Heart left ventricle (tissue), 16 donors: ENCODE measurements at regions not wholly inside any gene's neighbourhood (a gene's known extent, or its start where the extent isn't known, plus 50 kb on each side); places are given as distances from the start of the nearest gene placed in this dataset.
A peak's percentile ranks its signal among the peaks of the same experiment; 100 is the strongest.

Experiments used
- ATAC-seq, 4 donors: fragments of 200-7000 bp; cut with Tn5 transposase; one replicate each; pipeline ENCODE4 v1.9.1; 2020 to 2022; ENCODE audit warnings: moderate library complexity in 4 of 4, mild to moderate bottlenecking in 3 of 4, moderate number of reproducible peaks in 1 of 4
- DNase-seq, 5 donors: peaks; one replicate each; pipeline ENCODE4 v3.0.0-alpha.2; 2020
- H3K27ac ChIP-seq, 12 donors: fragments of 200-600 bp; sonication (generic) in 4 of 12; one replicate each; pipeline versions ENCODE4 v1.5.0 to v1.8.0; 2016 to 2022; ENCODE audit warnings: mild to moderate bottlenecking in 2 of 12
- H3K27me3 ChIP-seq, 9 donors: fragments of 200-600 bp; sonication (generic) in 2 of 9; one replicate each; pipeline versions ENCODE4 v1.5.1 to v1.8.0; 2016 to 2022; ENCODE audit warnings: mild to moderate bottlenecking in 3 of 9
- H3K36me3 ChIP-seq, 9 donors: fragments of 200-600 bp; sonication (generic) in 2 of 9; one replicate each; pipeline versions ENCODE4 v1.5.0 to v1.8.0; 2018 to 2022; ENCODE audit warnings: mild to moderate bottlenecking in 2 of 9
- H3K4me1 ChIP-seq, 12 donors: fragments of 200-600 bp; sonication (generic) in 4 of 12; one replicate each; pipeline versions ENCODE4 v1.5.0 to v1.8.0; 2016 to 2022; ENCODE audit warnings: mild to moderate bottlenecking in 3 of 12
- H3K4me3 ChIP-seq, 12 donors: fragments of 200-600 bp; sonication (generic) in 4 of 12; one replicate each; pipeline versions ENCODE4 v1.5.0 to v1.8.0; 2017 to 2022; ENCODE audit warnings: mild to moderate bottlenecking in 9 of 12, moderate library complexity in 4 of 12
- H3K9me3 ChIP-seq, 12 donors: fragments of 200-600 bp; sonication (generic) in 4 of 12; one replicate each; pipeline versions ENCODE4 v1.5.0 to v1.8.0; 2016 to 2022; ENCODE audit warnings: mild to moderate bottlenecking in 1 of 12
- POLR2A ChIP-seq, 2 donors: fragments of 450-650 bp; IDR thresholded peaks; one replicate each; pipeline ENCODE4 v1.6.1; 2017; ENCODE audit warnings: antibody characterized with exemption in 2 of 2, mild to moderate bottlenecking in 2 of 2, moderate library complexity in 2 of 2
- WGBS, 4 donors: extraction: QIAGEN DNeasy Blood & Tissue Kit in 2 of 4; methylation state at CpG; one replicate each; pipeline versions ENCODE4 v1.1.5 to v1.1.7; 2013 to 2018; 5-methylcytosine and 5-hydroxymethylcytosine counted together
- intact Hi-C, 10 donors: fragments of 100-400 bp; cut with DNase I; formaldehyde crosslinking; loops; one replicate each; pipeline versions ENCODE4 v1.11.1 to v1.14.2; 2022
- TF ChIP-seq, protein P1 (sequence below), 12 donors: fragments of 200-600 bp; sonication (generic) in 4 of 12; IDR thresholded peaks; one replicate each; pipeline versions ENCODE4 v1.5.0 to v1.8.0; 2018 to 2022; ENCODE audit warnings: antibody characterized with exemption in 12 of 12, mild to moderate bottlenecking in 5 of 12
- donor health status: ischemic (EF 13 %, LVEDD 7.1; RV severe dilation, severe dysfunction).
- donor health status: healthy with polysubstance abuse.
- donor health status: DM: no; HTN: yes; CAD: no.
- donor health status: DM: no; HTN: no; CAD: no.
- donor health status: ischemic (EF 25% LVEDD 6.9; RV normal size, moderate dysfunction).
- donor health status: ischemic (EF 25% LVEDD 5.7; RV mildly dilated, moderate dysfunction).
- donor health status: healthy.
- donor health status: DM: yes; HTN: yes; CAD: no.
- donor health status: ischemic (EF 35%, LVEDD 5.7; RV mildly dilated, moderate dysfunction).
- donor health status: nonischemic (EF 11% LVEDD 7.7; RV severe dilation, severe dysfunction).
- donor health status: DM: yes; HTN: yes; CAD: no.
- donor health status: PGD.
- donor health status: ischemic (EF 29% LVEDD 5.4; RV normal size, mild dysfunction).
- donor health status: nonischemic (EF 23%, LVEDD 6.1; RV moderate dilation, normal function).

DNA sequence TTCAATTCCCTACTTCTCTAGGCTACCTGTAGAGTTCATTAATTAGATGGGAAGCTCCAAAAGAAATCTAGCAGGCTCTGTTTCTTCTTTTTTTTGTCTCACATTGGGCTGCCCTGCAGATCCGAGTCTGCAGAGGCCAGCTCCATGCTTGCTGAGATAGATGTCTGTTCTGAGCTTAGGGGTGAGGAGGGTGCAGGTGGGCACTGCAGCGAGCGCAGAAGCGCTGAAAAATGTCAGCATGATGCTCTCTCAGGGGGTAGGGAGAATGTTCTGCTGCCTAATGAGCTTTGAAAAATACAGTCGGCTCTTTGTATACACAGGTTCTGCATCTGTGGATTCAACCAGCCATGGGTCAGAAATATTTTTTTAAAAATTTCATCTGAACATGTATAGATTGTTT is 56.8 kb upstream of the KCNA3 start:
- Histone ChIP-seq H3K27ac (no peak overlapping the region), H3K9me3 (no peaks in the 10 kb centered on the region), H3K27me3 (peaks cover 0 to 18% (median 2%) of the 10 kb centered on the region in 9 donors), H3K36me3 (no peaks in the 10 kb centered on the region), H3K4me3 (no peak overlapping the region), H3K4me1 (peaks cover 0 to 10% (median 0%) of the 10 kb centered on the region in 12 donors)
- 80 to 82% (median 81%) methylated on average over 5 of the region's 5 CpGs for WGBS, 4 donors
- intact Hi-C loops, result no loop called here
- no peak for TF ChIP-seq POLR2A (IDR thresholded peaks at IDR 0.05)
- TF ChIP-seq, protein P1, sequence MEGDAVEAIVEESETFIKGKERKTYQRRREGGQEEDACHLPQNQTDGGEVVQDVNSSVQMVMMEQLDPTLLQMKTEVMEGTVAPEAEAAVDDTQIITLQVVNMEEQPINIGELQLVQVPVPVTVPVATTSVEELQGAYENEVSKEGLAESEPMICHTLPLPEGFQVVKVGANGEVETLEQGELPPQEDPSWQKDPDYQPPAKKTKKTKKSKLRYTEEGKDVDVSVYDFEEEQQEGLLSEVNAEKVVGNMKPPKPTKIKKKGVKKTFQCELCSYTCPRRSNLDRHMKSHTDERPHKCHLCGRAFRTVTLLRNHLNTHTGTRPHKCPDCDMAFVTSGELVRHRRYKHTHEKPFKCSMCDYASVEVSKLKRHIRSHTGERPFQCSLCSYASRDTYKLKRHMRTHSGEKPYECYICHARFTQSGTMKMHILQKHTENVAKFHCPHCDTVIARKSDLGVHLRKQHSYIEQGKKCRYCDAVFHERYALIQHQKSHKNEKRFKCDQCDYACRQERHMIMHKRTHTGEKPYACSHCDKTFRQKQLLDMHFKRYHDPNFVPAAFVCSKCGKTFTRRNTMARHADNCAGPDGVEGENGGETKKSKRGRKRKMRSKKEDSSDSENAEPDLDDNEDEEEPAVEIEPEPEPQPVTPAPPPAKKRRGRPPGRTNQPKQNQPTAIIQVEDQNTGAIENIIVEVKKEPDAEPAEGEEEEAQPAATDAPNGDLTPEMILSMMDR (IDR thresholded peaks at IDR 0.05), result no peak
- ATAC-seq, result no peak
- DNase-seq, result no peak

DNA sequence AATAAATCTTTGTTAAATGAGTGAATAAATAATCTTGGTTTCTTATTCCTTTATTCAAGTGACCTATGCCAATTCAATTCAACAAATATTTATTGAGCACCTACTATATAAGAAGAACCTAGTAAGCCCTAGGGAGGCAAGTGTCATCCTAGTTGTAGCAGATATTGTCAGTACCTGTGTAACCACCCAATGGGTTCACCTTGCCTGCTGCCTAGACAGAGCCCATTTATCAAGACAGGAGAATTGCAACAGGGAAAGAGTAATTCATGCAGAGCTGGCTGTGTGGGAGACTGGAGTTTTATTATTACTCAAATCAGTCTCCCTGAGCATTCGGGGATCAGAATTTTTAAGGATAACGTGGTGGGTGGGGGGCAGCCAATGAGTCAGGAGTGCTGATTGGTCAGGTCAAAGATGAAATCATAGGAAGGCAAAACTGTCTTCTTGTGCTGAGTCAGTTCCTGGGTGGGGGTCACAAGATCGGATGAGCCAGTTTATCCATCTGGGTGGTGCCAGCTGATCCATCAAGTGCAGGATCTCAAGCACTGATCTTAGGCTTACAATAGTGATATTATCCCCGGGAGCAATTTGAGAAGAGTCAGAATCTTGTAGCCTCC is 53.8 kb upstream of the KCNA3 start:
- Histone ChIP-seq H3K4me1 (peaks cover 0 to 14% (median 0%) of the 10 kb centered on the region in 12 donors), H3K9me3 (no peaks in the 10 kb centered on the region), H3K27me3 (peaks cover 0 to 12% (median 0%) of the 10 kb centered on the region in 9 donors), H3K36me3 (no peaks in the 10 kb centered on the region), H3K27ac (no peak overlapping the region), H3K4me3 (no peak overlapping the region)
- no peak for ATAC-seq
- intact Hi-C loops, result no loop called here
- WGBS, 4 donors, result 71 to 79% (median 75%) methylated on average over 4 of the region's 4 CpGs
- no peak for TF ChIP-seq POLR2A (IDR thresholded peaks at IDR 0.05)
- TF ChIP-seq, protein P1 (IDR thresholded peaks at IDR 0.05), result no peak
- DNase-seq, result no peak

DNA sequence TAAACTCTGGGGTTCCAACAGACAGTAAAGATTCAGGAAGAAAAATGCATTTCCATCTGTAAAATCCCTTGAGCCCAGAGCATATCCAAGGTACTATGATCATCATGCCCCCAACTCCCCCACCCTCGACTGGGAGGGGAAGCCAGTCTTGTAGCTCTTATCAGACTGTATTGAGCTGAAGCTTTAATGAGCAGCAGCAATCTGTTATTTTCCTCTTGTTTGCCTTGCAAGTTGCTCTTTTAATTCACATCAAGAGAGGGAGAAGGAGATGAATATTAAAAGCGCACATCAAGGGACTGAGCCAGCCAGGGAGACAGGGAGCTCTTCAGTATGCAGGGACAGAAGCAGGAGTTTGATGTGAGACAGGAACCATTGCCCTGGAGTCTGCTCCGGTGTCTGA is 52.5 kb upstream of the KCNA3 start:
- ATAC-seq (no peak), DNase-seq (no peak)
- intact Hi-C loops, result no loop called here
- WGBS, 4 donors, result 36 to 50% (median 41%) methylated on average over 3 of the region's 3 CpGs
- Histone ChIP-seq H3K27me3 (peaks cover 0 to 12% (median 0%) of the 10 kb centered on the region in 9 donors), H3K4me3 (peak overlapping the region in 1 of 12 donors; percentile 9), H3K9me3 (no peaks in the 10 kb centered on the region), H3K36me3 (no peaks in the 10 kb centered on the region), H3K4me1 (peaks cover 0 to 14% (median 0%) of the 10 kb centered on the region in 12 donors), H3K27ac (peak overlapping the region in 1 of 12 donors; percentile 63)
- TF ChIP-seq POLR2A (IDR thresholded peaks at IDR 0.05), result no peak
- TF ChIP-seq, protein P1 (IDR thresholded peaks at IDR 0.05), result no peak

DNA sequence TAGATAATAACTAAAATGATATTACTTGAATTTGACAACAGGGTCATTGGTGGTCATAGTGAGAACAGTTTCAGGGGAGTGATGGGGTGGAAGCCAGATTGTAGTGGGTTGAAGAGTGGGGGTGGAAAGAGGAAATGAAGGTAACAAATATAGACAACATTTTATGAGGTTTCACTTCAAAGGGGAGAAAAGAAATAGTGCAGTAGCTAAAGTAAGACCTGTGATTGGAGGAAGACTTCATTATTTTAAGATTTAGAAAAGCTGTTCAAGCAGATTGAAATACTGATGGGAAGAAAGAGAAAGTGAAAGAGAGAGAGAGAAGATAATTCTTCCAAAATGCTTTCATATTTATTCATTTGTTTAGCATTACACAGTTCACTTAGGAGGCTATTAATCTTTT is 52.0 kb upstream of the KCNA3 start:
- Histone ChIP-seq H3K4me3 (peak overlapping the region in 1 of 12 donors; percentile 9), H3K36me3 (no peaks in the 10 kb centered on the region), H3K27ac (peak overlapping the region in 1 of 12 donors; percentile 63), H3K4me1 (peaks cover 0 to 14% (median 0%) of the 10 kb centered on the region in 12 donors), H3K27me3 (peaks cover 0 to 12% (median 0%) of the 10 kb centered on the region in 9 donors), H3K9me3 (no peaks in the 10 kb centered on the region)
- intact Hi-C loops, result no loop called here
- DNase-seq (no peak), ATAC-seq (no peak)
- TF ChIP-seq, protein P1 (IDR thresholded peaks at IDR 0.05), result no peak
- TF ChIP-seq POLR2A (IDR thresholded peaks at IDR 0.05), result no peak
